HAP-1 (cell line): ENCODE measurements at regions not wholly inside any gene's neighbourhood (a gene's known extent, or its start where the extent isn't known, plus 50 kb on each side); places are given as distances from the start of the nearest gene placed in this dataset.
"Not testable (repeated sequence)": the region's sequence is repeated elsewhere in the genome, so short reads cannot be mapped to it uniquely, and the experiment has no call there.

Experiments
- DNase-seq, 2 experiments: peaks; one replicate each; pipeline ENCODE4 v3.0.0-alpha.2; 2016 to 2020; ENCODE audit warnings: low spot score in 2 of 2
- H3K27me3 ChIP-seq: fragments of 250-450 bp; sonication (Bioruptor Pico); 2 replicates; pipeline ENCODE4 v1.5.1; 2020; ENCODE audit warnings: low read depth, mild to moderate bottlenecking, moderate library complexity
- H3K36me3 ChIP-seq: fragments of 250-450 bp; sonication (Bioruptor Pico); replicated peaks from 2 replicates; pipeline ENCODE4 v1.5.1; 2020; ENCODE audit warnings: mild to moderate bottlenecking
- H3K4me1 ChIP-seq: fragments of 250-450 bp; sonication (Bioruptor Pico); 2 replicates; pipeline ENCODE4 v1.5.1; 2020; ENCODE audit warnings: mild to moderate bottlenecking
- H3K4me3 ChIP-seq: fragments of 250-450 bp; sonication (Bioruptor Pico); 2 replicates; pipeline ENCODE4 v1.5.1; 2020; ENCODE audit warnings: mild to moderate bottlenecking, moderate library complexity
- H3K9me3 ChIP-seq: fragments of 250-450 bp; sonication (Bioruptor Pico); 2 replicates; pipeline ENCODE4 v1.5.1; 2020; ENCODE audit warnings: mild to moderate bottlenecking, moderate library complexity
- in situ Hi-C: fragments of 300-500 bp; cut with MboI; formaldehyde crosslinking; loops from 3 replicates; pipeline ENCODE4 v1.14.3; 2020; ENCODE audit warnings: low sequenced_read_pairs, inconsistent platforms, mixed read lengths

DNA sequence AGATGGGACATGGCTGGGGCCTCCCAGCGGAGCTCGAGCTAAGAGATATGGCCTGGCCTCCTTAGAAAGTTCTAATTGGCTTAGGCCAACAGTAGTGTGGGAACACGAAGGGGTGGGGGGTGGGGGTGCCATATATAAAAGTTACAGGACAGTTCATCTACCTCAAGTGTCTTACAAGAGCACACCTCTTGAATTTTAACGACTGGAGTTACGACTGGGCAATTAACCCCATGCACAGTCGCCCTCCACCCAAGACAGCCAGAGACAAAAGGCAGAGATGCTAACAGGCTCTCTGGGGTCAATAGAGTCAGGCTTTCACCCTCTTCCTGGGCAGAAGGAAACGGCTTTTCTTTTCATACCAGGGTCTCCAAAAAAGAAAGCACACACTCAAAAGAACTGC is 302.2 kb downstream of the BCOR start:
- in situ Hi-C loops: no loop called here
- Histone ChIP-seq H3K4me1 (peaks cover 6% of the 10 kb centered on the region), H3K36me3 (no peaks in the 10 kb centered on the region), H3K27me3 (no peaks in the 10 kb centered on the region), H3K4me3 (no peak overlapping the region), H3K9me3 (no peaks in the 10 kb centered on the region)
- DNase-seq: peak in 1 of 2 experiments; percentile 29

DNA sequence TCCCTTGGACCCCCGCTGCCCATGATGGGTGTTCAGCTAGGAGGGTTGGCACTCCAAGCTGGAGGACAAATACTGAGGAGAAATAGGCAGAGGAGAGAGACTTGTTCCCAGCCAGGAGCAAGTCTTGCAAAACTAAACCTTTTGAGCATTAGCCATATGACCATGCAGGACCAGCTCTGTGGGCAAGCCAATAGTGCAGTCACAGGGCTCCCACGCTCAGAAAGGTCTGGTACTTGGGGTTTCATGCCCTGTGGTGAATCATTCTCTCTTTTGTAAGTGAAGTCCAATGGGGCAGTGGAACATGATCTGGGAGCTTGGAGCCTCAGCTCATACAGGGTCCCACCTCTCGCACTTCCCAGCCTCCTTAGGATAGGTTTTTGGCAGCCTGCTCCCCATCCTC is 300.9 kb downstream of the BCOR start:
- Histone ChIP-seq H3K9me3 (no peaks in the 10 kb centered on the region), H3K4me1 (peaks cover 6% of the 10 kb centered on the region), H3K36me3 (no peaks in the 10 kb centered on the region), H3K27me3 (no peaks in the 10 kb centered on the region), H3K4me3 (no peak overlapping the region)
- in situ Hi-C loops: no loop called here
- no peak for DNase-seq

DNA sequence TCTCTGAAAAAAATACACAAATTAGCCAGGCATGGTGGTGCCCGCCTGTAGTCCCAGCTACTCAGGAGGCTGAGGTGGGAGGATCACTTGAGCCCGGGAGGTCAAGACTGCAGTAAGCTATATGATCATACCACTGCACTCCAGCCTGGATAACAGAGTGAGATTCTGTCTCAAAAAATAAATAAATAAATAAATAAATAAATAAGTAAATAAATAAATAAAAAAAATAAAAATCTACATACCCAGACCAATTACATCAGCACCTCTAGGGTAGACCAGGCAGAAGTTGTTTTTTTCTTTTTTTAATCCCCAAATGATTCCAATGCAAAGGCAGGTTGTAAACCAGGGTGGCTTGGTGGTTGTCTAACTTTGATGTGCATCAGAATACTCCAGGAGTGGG is 299.3 kb downstream of the BCOR start:
- in situ Hi-C loops: not testable (repeated sequence)

DNA sequence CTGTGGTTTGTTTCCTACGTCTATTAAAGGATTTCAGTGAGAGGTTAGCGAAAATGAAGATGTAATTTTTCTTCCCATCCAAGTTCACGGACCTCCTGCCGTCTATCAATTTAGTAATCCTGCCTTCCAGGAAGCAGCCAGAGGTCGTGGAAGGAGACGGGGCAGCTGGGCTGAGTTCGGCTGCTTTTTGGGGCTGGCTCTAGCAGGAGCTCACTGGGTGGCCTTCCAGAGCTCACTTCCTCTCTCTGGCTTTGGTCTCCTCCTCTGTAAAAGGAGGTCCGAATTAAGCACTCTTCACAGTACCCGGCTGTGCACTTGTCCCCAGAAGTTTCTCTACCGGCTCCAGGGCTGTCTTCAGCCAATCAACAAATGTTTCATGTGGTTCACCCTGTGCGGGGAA is 295.4 kb downstream of the BCOR start:
- H3K27me3 ChIP-seq: no peaks in the 10 kb centered on the region
- H3K36me3 ChIP-seq: no peaks in the 10 kb centered on the region
- no peak overlapping the region for H3K4me3 ChIP-seq
- H3K4me1 ChIP-seq: peaks cover 3% of the 10 kb centered on the region; the same call in 1 of the 2 replicates
- no peak for DNase-seq
- no peaks in the 10 kb centered on the region for H3K9me3 ChIP-seq
- in situ Hi-C loops: no loop called here

More for the DNA sequence above, 299.3 kb downstream of the BCOR start:
- H3K27me3 ChIP-seq, H3K9me3 ChIP-seq, H3K4me1 ChIP-seq, DNase-seq, H3K36me3 ChIP-seq, H3K4me3 ChIP-seq: not testable (repeated sequence)

DNA sequence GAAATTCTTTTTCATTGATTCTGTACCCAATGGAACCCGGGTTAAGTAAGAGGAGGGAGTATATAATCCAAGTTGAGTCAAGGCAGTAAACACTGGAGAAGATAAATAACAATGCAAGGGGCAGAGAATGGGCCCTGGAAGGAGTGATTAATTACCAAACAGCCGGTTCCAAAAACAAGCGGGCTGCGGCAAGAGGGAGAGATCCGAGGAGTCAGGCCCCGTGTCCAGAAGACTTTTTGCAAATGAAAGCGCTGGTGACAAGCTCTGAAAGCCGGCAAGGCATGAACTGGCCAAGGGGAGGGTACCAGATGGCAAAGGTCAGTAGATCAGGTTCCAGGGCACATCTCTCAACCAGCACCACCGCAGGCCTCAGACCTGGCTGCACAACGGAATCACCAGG is 294.9 kb downstream of the BCOR start:
- no peak overlapping the region for H3K4me3 ChIP-seq
- no peaks in the 10 kb centered on the region for H3K9me3 ChIP-seq
- peaks cover 3% of the 10 kb centered on the region; the same call in 1 of the 2 replicates for H3K4me1 ChIP-seq
- no peak for DNase-seq
- in situ Hi-C loops: no loop called here
- no peaks in the 10 kb centered on the region for H3K27me3 ChIP-seq
- no peaks in the 10 kb centered on the region for H3K36me3 ChIP-seq

DNA sequence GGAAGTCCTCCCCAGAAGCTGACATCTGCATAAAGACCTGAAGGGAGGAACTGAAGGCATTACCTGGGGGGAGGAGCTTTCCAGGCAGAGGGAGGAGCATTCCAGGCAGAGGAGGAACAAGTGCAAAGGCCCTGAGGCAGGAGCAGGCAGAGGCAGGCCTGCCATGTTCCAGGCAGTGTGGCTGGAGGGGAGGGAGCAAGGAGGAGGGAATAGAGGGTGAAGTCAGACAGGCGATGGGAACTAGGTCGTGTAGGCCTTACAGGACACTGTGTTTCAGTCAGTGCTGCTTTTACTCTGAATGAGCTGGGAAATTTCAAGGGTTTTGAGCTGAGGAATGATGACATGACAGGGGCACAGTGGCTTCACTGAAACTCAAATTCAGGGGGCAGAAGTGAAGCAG is 292.7 kb downstream of the BCOR start:
- in situ Hi-C loops: no loop called here
- H3K36me3 ChIP-seq: no peaks in the 10 kb centered on the region
- H3K4me3 ChIP-seq: no peak overlapping the region
- peaks cover 3% of the 10 kb centered on the region; the same call in 1 of the 2 replicates for H3K4me1 ChIP-seq
- no peaks in the 10 kb centered on the region for H3K9me3 ChIP-seq
- no peaks in the 10 kb centered on the region for H3K27me3 ChIP-seq
- DNase-seq: no peak

DNA sequence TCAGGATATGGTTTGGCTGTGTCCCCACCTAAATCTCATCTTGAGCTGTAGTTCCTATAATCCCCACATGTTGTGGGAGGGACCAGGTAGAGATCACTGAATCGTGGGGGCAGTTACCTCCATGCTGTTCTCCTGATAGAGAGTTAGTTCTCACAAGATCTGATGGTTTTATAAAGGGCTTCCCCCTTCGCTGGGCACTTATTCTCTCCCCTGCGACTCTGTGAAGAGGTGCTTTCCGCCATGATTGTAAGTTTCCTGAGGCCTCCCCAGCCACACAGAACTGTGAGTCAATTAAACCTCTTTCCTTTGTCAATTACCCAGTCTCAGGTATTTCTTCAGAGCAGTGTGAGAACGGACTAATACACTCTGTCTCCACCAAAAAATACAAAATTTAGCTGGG is 291.9 kb downstream of the BCOR start:
- no peak overlapping the region for H3K4me3 ChIP-seq
- H3K4me1 ChIP-seq: peaks cover 3% of the 10 kb centered on the region; the same call in 1 of the 2 replicates
- no peaks in the 10 kb centered on the region for H3K36me3 ChIP-seq
- H3K9me3 ChIP-seq: no peaks in the 10 kb centered on the region
- no peak for DNase-seq
- no peaks in the 10 kb centered on the region for H3K27me3 ChIP-seq
- in situ Hi-C loops: no loop called here

DNA sequence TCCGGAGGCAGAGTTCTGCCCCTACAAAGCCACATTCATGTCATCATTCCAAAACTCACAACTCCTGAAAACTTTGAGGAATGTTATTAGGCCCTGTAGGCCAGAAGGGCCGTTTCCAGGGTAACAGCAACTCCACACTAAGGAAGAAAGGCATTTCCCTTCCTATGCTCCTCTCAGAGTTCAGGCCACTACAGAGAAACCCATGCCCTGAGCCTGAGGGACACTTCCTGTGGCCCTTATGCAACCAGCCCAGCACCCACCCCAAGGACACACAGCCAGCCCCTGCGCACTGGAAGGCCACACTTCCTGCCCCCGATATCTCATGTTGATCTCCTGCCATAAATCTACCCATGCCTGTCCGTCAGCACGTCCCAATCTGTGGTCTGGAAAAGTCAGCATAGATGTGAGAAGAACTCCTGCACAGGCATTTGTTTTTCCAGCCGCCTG is 289.3 kb downstream of the BCOR start:
- in situ Hi-C loops: no loop called here
- Histone ChIP-seq H3K9me3 (no peaks in the 10 kb centered on the region), H3K4me3 (no peak overlapping the region), H3K27me3 (no peaks in the 10 kb centered on the region), H3K36me3 (no peaks in the 10 kb centered on the region), H3K4me1 (no peaks in the 10 kb centered on the region)
- DNase-seq: no peak

DNA sequence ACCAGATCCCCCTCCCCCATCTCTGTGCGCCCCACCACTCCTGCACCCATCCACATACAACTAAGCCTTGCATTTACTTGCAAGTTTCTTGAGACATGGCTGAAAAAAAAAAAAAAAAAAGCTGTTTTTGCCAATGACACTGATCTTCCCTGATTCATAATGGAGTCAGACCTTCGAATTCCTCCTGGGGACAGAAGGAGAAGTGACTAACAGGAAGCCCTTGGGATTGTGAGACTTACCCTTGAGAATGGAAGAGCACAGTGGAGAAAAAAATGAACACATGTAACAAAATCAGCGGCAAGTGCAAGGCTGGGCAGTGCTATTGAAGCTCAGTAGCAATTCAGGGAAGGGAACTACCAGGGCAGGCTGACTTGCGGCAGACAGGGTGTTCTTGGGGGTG is 288.4 kb downstream of the BCOR start:
- no peaks in the 10 kb centered on the region for H3K36me3 ChIP-seq
- H3K4me1 ChIP-seq: no peaks in the 10 kb centered on the region
- in situ Hi-C loops: no loop called here
- no peak for DNase-seq
- no peaks in the 10 kb centered on the region for H3K9me3 ChIP-seq
- H3K4me3 ChIP-seq: no peak overlapping the region
- H3K27me3 ChIP-seq: no peaks in the 10 kb centered on the region

DNA sequence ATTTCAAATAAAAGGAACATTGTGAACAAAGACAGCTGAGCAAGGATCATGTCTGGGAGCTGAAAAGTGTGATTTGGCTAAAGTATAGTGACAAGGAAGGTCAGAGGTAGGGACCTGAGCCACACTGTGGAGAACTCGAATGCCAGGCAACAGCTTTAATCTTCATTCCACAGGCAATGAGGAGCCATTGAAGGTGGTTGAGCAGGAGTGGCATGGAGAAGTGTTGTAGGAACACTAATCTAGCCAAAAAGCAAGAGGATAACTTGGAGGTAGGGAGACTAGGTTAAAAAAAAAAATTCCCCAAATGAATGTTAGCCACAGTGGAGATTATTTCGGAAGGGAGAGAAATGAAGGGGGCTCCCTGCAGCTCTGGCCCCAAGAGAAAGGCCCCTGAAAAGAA is 286.9 kb downstream of the BCOR start:
- H3K4me1 ChIP-seq: no peaks in the 10 kb centered on the region; the same call in 1 of the 2 replicates
- no peaks in the 10 kb centered on the region for H3K9me3 ChIP-seq
- H3K27me3 ChIP-seq: no peaks in the 10 kb centered on the region
- no peaks in the 10 kb centered on the region for H3K36me3 ChIP-seq
- no peak for DNase-seq
- in situ Hi-C loops: no loop called here
- H3K4me3 ChIP-seq: no peak overlapping the region

DNA sequence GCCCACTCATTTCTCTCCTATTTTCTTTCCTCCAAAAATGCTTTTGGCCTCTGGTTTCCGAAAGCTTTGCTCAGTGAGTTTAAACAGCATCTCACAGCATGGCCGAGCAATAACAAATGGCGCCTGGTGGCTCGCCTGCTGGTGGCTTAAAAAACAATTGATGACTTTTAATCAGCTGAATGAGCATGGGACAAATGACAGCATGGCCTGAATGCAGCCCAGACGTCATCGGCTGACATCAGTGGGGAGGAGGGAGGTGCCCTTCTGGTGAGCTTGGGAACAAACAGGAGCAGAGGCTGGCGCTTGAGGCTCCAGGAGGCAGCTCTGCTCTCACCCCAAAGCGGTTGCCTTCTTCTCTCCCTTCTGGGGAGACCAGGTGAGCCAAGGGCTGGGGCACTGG is 286.4 kb downstream of the BCOR start:
- Histone ChIP-seq H3K36me3 (no peaks in the 10 kb centered on the region), H3K27me3 (no peaks in the 10 kb centered on the region), H3K4me3 (no peak overlapping the region), H3K9me3 (no peaks in the 10 kb centered on the region), H3K4me1 (peaks cover 3% of the 10 kb centered on the region)
- in situ Hi-C loops: no loop called here
- DNase-seq: no peak

DNA sequence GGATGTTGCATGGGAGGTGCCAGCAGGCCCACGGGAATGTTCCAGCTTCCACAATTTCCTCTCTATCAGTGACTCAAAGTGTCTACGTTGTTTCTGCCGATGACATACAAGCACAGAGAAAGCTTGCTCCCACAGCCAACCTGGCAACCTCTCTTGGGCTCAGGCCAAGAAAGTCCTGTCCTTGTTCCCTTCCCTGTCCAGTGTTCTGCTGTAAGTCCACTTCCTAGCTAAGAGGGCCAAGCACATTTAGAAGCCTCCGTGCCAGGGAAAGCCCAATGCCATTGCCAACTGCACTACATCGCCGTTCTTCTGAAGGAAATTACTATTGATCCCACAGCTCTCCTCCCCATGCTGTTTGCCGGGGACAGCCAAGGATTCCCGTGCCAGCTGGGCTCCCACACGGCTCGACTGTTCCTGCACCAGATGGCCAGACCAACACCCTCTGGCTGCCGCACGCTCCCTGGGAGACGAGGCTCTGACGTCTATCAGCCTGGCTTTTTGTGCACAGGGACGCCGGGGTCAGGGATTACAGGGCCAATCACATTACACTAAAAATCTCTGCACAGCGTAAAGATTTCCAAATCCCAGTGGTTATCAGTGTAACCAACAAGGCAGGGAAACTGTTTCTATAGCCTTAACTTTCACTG is 284.0 kb downstream of the BCOR start:
- H3K27me3 ChIP-seq: no peaks in the 10 kb centered on the region
- in situ Hi-C loops: no loop called here
- peaks cover 18% of the 10 kb centered on the region for H3K4me1 ChIP-seq
- no peak overlapping the region for H3K4me3 ChIP-seq
- no peaks in the 10 kb centered on the region for H3K9me3 ChIP-seq
- no peak for DNase-seq
- no peaks in the 10 kb centered on the region for H3K36me3 ChIP-seq

DNA sequence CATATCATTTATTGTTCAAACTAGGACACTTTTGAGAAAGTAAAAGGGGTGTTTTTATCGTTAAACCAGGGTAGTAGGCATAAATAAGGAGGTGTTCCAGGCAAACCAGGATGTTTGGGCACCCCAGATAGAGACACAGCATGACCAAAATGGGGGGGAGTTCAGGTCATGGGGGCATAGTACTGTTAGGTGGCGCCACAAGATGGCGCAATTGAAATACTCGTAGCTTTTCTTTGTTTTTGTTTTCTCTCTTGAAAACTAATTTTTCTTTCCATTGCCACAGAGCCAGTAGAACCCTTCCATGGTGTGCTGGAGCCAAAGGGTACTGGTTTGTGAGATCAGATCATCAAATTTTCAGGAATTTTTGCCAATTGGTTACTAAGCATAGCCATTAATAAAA is 283.4 kb downstream of the BCOR start:
- peak in 1 of 2 experiments; percentile 32 for DNase-seq
- Histone ChIP-seq H3K36me3 (no peaks in the 10 kb centered on the region), H3K4me1 (peaks cover 18% of the 10 kb centered on the region), H3K4me3 (no peak overlapping the region), H3K27me3 (no peaks in the 10 kb centered on the region), H3K9me3 (no peaks in the 10 kb centered on the region)
- in situ Hi-C loops: no loop called here

DNA sequence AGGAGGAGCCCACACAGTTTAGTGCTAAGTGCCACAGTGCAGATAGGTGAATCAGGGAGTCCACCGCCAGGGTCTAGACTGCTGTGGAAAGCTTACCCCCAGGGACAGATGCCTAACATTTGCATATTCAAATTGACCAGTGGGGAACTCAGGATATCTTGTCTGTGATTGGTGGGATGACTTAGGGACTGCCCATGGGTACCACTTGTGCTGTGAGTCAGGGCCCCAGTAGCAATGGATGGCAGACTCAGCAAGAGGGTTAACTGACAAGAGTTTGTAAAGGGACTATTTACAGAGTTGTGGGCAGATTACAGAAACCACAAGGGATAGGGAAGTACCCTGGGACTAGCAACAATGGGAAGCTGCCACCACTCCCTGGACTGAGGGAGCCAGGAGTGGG is 282.1 kb downstream of the BCOR start:
- no peak for DNase-seq
- Histone ChIP-seq H3K4me3 (no peak overlapping the region), H3K4me1 (peaks cover 18% of the 10 kb centered on the region), H3K9me3 (no peaks in the 10 kb centered on the region), H3K27me3 (no peaks in the 10 kb centered on the region), H3K36me3 (no peaks in the 10 kb centered on the region)
- in situ Hi-C loops: no loop called here
